IPS DF 6.9 (cell line): ENCODE measurements at regions not wholly inside any gene's neighbourhood (a gene's known extent, or its start where the extent isn't known, plus 50 kb on each side); places are given as distances from the start of the nearest gene placed in this dataset.

Source experiments
- DNase-seq: peaks from one replicate; pipeline ENCODE4 v3.0.0-alpha.2; 2013; ENCODE audit warnings: low read depth, low spot score
- H3K27ac ChIP-seq: one replicate; pipeline ENCODE4 v1.5.1; 2013; ENCODE audit warnings: low read length, control low read depth
- H3K27me3 ChIP-seq: 2 replicates; pipeline ENCODE4 v1.6.1; 2013; ENCODE audit warnings: mild to moderate bottlenecking, low read length; ENCODE audit not compliant: control insufficient read depth, insufficient read depth
- H3K36me3 ChIP-seq: 2 replicates; pipeline ENCODE4 v1.6.1; 2013; ENCODE audit warnings: low read length; ENCODE audit not compliant: control insufficient read depth, insufficient read depth
- H3K4me1 ChIP-seq: 2 replicates; pipeline ENCODE4 v1.6.1; 2013; ENCODE audit warnings: low read length; ENCODE audit not compliant: control insufficient read depth, insufficient read depth
- H3K4me3 ChIP-seq: 2 replicates; pipeline ENCODE4 v1.5.1; 2013; ENCODE audit warnings: mild to moderate bottlenecking, low read length
- H3K9me3 ChIP-seq: 2 replicates; pipeline ENCODE4 v1.6.1; 2013; ENCODE audit warnings: low read length, inconsistent platforms; ENCODE audit not compliant: control insufficient read depth, insufficient read depth
- WGBS: extraction: QIAGEN DNeasy Blood & Tissue Kit; methylation state at CpG from one replicate; pipeline ENCODE4 v1.1.7; 2013; ENCODE audit warnings: mixed read lengths, missing lambda C conversion rate; ENCODE audit not compliant: insufficient read length, insufficient coverage; 5-methylcytosine and 5-hydroxymethylcytosine counted together

GRCh38 chr10:125296598-125296997, 136.2 kb upstream of the CTBP2 start:
- no peak for DNase-seq
- H3K9me3 ChIP-seq = no peaks in the 10 kb centered on the region
- no peaks in the 10 kb centered on the region for H3K4me1 ChIP-seq
- no CpG with 5 or more reads among the region's 9 CpGs for WGBS
- H3K4me3 ChIP-seq = no peak overlapping the region
- no peaks in the 10 kb centered on the region for H3K27me3 ChIP-seq
- H3K36me3 ChIP-seq = no peaks in the 10 kb centered on the region
- H3K27ac ChIP-seq = no peak overlapping the region

GRCh38 chr10:125294109-125294508, 133.7 kb upstream of the CTBP2 start:
- H3K36me3 ChIP-seq = no peaks in the 10 kb centered on the region
- no peak overlapping the region for H3K4me3 ChIP-seq
- H3K4me1 ChIP-seq = no peaks in the 10 kb centered on the region
- no CpG with 5 or more reads among the region's 2 CpGs for WGBS
- DNase-seq = no peak
- no peak overlapping the region for H3K27ac ChIP-seq
- no peaks in the 10 kb centered on the region for H3K9me3 ChIP-seq
- no peaks in the 10 kb centered on the region for H3K27me3 ChIP-seq

GRCh38 chr10:125291836-125292235, 131.5 kb upstream of the CTBP2 start:
- no peaks in the 10 kb centered on the region for H3K36me3 ChIP-seq
- H3K4me3 ChIP-seq = no peak overlapping the region
- H3K27me3 ChIP-seq = no peaks in the 10 kb centered on the region
- no peaks in the 10 kb centered on the region for H3K9me3 ChIP-seq
- H3K4me1 ChIP-seq = no peaks in the 10 kb centered on the region
- WGBS = no CpG with 5 or more reads among the region's 9 CpGs
- H3K27ac ChIP-seq = no peak overlapping the region
- no peak for DNase-seq

GRCh38 chr10:125289461-125289860, 129.1 kb upstream of the CTBP2 start:
- Histone ChIP-seq H3K4me1 (no peaks in the 10 kb centered on the region), H3K9me3 (no peaks in the 10 kb centered on the region), H3K4me3 (no peak overlapping the region), H3K27me3 (no peaks in the 10 kb centered on the region), H3K27ac (no peak overlapping the region), H3K36me3 (no peaks in the 10 kb centered on the region)
- DNase-seq = no peak
- WGBS = no CpG with 5 or more reads among the region's 1 CpG

GRCh38 chr10:125284875-125285597, 124.7 kb upstream of the CTBP2 start:
- Histone ChIP-seq H3K4me3 (no peak overlapping the region), H3K27ac (no peak overlapping the region), H3K9me3 (no peaks in the 10 kb centered on the region), H3K36me3 (no peaks in the 10 kb centered on the region), H3K27me3 (no peaks in the 10 kb centered on the region), H3K4me1 (no peaks in the 10 kb centered on the region)
- peak; percentile 50 for DNase-seq
- WGBS = no CpG with 5 or more reads among the region's 6 CpGs

- no CpG with 5 or more reads among the region's 11 CpGs for WGBS
- Histone ChIP-seq H3K9me3 (no peaks in the 10 kb centered on the region), H3K36me3 (no peaks in the 10 kb centered on the region), H3K4me1 (no peaks in the 10 kb centered on the region), H3K27ac (no peak overlapping the region), H3K4me3 (no peak overlapping the region), H3K27me3 (no peaks in the 10 kb centered on the region)
- DNase-seq = no peak
Measured at GRCh38 chr10:125283836-125284614, 123.7 kb upstream of the CTBP2 start.

GRCh38 chr10:125283191-125283835, 123.0 kb upstream of the CTBP2 start:
- DNase-seq = no peak

GRCh38 chr10:125281091-125281490, 120.7 kb upstream of the CTBP2 start:
- no CpG with 5 or more reads among the region's 6 CpGs for WGBS
- Histone ChIP-seq H3K36me3 (no peaks in the 10 kb centered on the region), H3K27ac (no peak overlapping the region), H3K9me3 (no peaks in the 10 kb centered on the region), H3K27me3 (no peaks in the 10 kb centered on the region), H3K4me3 (no peak overlapping the region), H3K4me1 (no peaks in the 10 kb centered on the region)
- no peak for DNase-seq

More at GRCh38 chr10:125283191-125283835, 123.0 kb upstream of the CTBP2 start:
- Histone ChIP-seq H3K27me3 (no peaks in the 10 kb centered on the region), H3K36me3 (no peaks in the 10 kb centered on the region), H3K4me3 (no peak overlapping the region), H3K27ac (no peak overlapping the region), H3K9me3 (no peaks in the 10 kb centered on the region), H3K4me1 (no peaks in the 10 kb centered on the region)
- no CpG with 5 or more reads among the region's 7 CpGs for WGBS

- DNase-seq = no peak
- H3K9me3 ChIP-seq = no peaks in the 10 kb centered on the region
- WGBS = no CpG with 5 or more reads among the region's 2 CpGs
- no peaks in the 10 kb centered on the region for H3K36me3 ChIP-seq
- no peaks in the 10 kb centered on the region for H3K27me3 ChIP-seq
- no peaks in the 10 kb centered on the region for H3K4me1 ChIP-seq
- no peak overlapping the region for H3K27ac ChIP-seq
- H3K4me3 ChIP-seq = no peak overlapping the region
Measured at GRCh38 chr10:125276133-125276532, 115.8 kb upstream of the CTBP2 start.

GRCh38 chr10:125274961-125275360, 114.6 kb upstream of the CTBP2 start:
- H3K27ac ChIP-seq = no peak overlapping the region
- no peaks in the 10 kb centered on the region for H3K9me3 ChIP-seq
- DNase-seq = no peak
- no peaks in the 10 kb centered on the region for H3K36me3 ChIP-seq
- H3K4me3 ChIP-seq = no peak overlapping the region
- H3K27me3 ChIP-seq = no peaks in the 10 kb centered on the region
- WGBS = no CpG with 5 or more reads among the region's 5 CpGs
- no peaks in the 10 kb centered on the region for H3K4me1 ChIP-seq
